HG03558 (cell line): ENCODE measurements at regions not wholly inside any gene's neighbourhood (a gene's known extent, or its start where the extent isn't known, plus 50 kb on each side); places are given as distances from the start of the nearest gene placed in this dataset.
"Not testable (repeated sequence)": the region's sequence is repeated elsewhere in the genome, so short reads cannot be mapped to it uniquely, and the experiment has no call there.

Experiments
- ATAC-seq: cut with Tn5 transposase; IDR thresholded peaks from one replicate; pipeline ENCODE4 v1.9.1; 2021; ENCODE audit warnings: moderate number of reproducible peaks; ENCODE audit not compliant: unreplicated experiment; ENCODE audit errors: extremely low read depth

DNA sequence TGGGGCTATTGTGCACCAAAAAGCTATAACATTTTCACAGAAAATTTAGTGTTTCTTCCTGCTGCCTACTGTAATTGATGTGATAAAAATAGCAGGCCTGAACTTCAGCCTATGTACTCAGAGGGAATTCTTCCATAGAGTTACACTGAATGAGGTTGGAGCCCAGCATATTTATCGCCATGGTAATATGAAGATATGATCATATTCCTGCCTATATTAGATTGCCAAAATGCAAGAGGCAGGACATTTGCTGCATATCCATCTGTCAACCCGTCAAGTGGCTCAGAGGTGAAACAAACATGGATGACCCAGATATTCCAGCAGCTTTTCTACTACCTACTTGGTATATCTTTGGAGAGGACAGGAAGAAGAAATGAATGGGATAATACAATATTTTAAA is 1150.6 kb downstream of the TBL1XR1 start:
- no peak for ATAC-seq

DNA sequence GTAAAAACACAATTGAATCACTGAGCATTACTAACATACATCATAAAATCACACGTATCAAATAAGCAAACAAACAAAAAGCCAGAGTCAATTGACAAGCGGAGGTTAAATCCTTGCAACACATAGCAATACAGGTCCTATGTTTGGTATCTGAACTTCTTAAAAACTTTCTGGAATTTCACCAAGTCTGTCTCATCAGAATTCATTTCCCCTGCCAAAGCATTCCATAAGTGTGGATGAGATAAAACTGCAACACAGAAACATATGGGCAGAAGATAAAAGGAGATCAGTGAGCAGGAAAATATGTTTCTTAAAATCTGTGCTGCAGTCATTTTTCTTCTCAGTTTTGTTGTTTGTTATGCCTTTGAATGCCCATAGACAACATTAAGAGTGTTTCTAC is 1155.5 kb downstream of the TBL1XR1 start:
- ATAC-seq = no peak

DNA sequence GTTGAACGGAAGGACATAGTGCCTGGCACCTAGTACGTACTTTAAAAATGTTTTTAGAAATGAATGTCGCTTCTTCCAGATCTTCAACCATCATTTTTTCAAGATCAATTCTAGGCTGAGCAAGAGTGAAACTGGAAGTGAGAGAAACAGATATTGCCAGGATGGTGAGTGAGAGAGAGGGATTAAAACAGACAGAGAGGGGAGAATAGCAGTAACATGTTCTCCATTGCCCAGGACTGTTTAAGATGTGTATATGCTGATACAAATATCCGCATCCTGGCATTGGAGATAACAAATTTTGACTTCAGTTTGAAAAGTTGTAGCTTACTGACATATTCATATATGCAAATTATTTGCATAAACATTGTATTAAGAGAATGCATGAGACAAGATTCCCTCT is 1156.1 kb downstream of the TBL1XR1 start:
- ATAC-seq = no peak

DNA sequence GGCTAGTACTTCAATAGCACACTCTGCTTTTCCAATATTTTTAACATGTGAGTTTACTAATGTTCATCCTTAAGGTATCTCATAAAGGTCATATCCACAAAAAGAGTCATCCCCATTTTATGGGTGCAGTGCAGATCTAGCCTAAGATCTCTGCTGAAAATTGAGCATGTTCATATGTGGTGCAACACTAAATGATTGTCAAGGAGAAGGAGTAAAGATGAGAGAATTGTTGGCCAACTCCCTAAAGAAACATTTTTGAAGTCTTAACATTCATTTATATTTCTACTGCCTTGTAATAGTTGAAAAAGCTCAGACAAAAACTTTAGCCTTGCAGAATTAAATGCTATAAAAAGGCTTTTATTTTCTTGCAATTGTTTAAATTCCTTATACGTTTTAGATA is 1159.6 kb downstream of the TBL1XR1 start:
- no peak for ATAC-seq

DNA sequence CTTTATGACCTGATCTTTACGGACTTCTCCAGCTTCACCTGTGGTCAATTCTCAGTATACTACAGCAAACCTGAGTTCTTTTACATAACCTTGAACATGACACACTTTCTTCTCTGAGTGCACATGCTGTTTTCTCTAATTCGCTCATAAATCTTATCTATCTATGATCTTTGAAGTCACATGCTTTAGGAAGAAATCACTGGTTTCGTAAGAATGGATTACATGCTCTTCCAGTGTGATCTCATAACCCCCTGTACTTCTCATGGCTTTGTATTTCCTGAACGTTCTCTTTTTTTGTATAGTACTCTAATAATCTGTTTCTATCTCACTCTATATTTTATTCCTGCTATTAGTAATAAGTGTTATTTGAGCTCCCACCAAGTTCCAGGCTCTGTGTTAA is 1165.2 kb downstream of the TBL1XR1 start:
- ATAC-seq = no peak

DNA sequence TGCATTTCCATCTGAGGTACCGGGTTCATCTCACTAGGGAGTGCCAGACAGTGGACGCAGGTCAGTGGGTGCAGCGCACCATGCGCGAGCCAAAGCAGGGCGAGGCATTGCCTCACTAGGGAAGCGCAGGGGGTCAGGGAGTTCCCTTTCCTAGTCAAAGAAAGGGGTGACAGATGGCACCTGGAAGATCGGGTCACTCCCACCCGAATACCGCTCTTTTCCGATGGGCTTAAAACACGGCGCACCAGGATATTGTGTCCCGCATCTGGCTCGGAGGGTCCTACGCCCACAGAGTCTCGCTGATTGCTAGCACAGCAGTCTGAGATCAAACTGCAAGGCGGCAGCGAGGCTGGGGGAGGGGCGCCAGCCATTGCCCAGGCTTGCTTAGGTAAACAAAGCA is 1157.1 kb downstream of the NAALADL2 start:
- not testable (repeated sequence) for ATAC-seq

DNA sequence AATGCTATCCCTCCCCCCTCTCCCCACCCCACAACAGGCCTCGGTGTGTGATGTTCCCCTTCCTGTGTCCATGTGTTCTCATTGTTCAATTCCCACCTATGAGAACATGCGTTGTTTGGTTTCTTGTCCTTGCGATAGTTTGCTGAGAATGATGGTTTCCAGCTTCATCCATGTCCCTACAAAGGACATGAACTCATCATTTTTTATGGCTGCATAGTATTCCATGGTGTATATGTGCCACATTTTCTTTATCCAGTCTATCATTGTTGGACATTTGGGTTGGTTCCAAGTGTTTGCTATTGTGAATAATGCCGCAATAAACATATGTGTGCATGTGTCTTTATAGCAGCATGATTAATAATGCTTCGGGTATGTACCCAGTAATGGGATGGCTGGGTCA is 1156.1 kb downstream of the NAALADL2 start:
- ATAC-seq = not testable (repeated sequence)

DNA sequence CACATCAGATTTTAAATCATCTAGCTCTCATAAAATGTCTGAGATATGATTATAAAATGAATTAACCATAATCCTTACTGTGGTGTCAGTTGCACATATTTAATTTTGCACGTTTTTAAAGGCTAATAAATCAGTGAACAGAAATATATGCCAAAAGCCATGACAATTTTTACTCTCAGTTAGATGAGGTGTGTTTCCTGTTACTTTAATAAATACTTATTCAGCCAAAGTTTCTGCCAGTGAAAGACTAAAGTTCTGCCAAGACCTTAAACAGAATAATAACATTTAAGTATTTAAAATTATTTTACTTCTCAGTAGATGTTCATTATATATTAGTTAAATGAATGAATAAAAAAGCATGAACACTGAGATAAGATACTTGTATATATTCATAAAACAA is 1150.1 kb downstream of the NAALADL2 start:
- no peak for ATAC-seq

DNA sequence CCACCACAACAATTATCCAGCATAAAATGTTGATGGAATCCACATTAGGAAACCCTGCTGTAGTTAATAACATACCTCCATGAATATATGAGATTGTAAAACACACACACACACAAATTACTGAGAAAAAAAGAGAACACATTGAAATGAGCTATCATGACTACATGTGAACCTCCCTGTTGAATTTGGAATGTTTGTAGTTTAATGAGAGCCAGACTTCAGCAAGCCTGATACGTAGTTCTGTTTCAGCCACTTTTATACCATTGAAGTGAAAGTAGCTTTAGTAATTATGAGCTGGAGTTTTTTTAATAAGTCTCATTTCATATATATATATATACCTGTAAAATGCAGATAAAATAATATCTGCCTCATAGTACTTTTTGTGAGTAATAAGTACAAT is 1146.4 kb downstream of the NAALADL2 start:
- no peak for ATAC-seq

DNA sequence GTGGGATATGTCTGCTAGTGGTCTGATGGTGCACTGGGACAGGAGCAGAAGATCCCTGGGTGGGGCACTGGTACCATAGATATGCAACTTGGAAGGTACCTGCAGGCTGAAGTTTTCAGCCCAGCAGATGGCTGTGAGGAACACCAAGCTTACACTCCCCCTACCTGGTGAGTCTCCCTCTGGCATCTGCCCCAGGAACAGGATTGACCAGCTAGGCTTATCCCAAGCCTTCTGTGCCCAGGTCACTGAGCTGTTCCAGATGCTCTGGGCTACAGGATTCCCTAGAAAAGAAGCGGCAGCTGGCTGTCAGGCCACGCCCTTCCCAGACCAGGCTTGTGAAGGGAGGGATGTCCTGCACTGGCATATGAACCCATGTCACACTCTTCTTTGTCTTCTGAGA is 1130.0 kb downstream of the NAALADL2 start:
- ATAC-seq = no peak

DNA sequence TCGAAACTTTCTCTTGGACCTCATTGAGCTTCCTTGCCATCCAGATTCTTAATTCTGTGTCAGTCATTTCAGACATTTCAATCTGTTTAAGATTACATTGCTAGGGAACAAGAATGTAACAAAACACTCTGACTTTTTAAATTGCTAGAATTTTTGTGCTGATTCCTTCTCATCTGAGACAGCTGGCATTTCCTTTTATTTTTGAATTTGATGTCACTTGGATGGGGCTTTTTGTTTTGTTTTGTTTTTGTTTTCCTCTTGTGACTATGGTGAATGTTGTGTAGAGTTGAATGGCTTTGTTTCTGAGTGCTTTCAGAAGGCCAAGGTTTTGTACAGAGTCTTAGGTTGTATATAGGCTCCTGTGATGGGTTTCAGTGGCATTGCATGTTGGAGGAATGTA is 1129.3 kb downstream of the NAALADL2 start:
- no peak for ATAC-seq

DNA sequence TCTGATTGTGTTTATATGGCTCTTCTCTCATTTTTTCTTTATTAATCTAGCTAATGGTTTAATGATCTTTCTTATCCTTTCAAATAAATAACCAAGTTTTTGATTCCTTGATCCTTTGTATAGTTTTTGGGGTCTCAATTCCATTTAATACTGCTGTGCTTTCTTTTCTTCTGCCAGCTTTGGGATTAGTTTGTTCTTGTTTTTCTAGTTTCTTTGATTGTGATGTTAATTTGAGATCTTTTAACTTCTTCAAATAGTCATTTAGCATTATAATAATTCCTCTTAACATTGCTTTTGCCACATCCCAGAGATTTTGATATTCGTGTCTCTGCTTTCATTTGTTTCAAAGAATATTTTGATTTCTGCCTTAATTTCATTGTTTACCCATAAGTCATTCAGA is 1126.6 kb downstream of the NAALADL2 start:
- no peak for ATAC-seq

DNA sequence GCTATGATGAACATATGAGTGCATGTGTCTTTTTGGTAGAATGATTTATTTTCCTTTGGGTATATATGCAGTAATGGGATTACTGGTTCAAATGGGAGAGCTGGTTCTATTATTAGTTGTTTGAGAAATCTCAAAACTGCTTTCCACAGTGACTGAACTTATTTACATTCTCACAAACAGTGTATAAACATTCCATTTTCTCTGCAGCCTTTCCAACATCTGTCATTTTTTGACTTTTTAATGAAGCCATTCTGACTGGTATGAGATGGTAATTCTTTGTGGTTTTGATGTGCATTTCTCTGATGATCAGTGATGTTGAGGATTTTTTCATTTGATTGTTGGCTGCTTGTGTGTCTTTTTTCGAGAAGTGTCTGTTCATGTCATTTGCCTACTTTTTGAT is 1124.2 kb downstream of the NAALADL2 start:
- no peak for ATAC-seq

DNA sequence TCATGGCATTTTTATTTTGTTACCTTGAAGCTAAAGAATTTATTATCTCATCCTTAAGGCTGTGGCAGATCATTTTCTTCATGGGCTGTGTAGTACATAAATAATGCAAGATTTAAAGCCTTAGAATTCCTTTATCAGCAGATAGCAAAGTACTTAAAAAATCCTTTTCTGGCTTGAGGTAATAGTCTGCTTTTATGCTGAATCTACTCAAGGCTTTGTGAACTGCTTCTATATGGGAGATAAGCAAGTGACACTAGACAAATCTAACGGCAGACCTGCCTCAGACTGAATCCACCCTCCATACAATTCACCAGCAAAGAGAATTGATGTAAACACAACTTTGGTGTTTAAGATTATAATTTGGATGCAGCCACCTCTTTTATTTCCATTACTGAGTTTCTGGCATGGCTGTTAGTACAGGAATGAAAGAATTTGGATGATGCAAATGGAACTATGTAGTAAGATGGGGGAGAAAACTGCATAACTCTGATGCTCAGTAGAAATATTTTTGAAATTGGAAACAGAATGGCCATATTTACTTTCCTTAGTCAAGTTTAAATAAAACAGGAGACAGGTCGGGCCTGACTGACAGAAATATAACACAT is 1121.5 kb downstream of the NAALADL2 start:
- ATAC-seq = no peak

DNA sequence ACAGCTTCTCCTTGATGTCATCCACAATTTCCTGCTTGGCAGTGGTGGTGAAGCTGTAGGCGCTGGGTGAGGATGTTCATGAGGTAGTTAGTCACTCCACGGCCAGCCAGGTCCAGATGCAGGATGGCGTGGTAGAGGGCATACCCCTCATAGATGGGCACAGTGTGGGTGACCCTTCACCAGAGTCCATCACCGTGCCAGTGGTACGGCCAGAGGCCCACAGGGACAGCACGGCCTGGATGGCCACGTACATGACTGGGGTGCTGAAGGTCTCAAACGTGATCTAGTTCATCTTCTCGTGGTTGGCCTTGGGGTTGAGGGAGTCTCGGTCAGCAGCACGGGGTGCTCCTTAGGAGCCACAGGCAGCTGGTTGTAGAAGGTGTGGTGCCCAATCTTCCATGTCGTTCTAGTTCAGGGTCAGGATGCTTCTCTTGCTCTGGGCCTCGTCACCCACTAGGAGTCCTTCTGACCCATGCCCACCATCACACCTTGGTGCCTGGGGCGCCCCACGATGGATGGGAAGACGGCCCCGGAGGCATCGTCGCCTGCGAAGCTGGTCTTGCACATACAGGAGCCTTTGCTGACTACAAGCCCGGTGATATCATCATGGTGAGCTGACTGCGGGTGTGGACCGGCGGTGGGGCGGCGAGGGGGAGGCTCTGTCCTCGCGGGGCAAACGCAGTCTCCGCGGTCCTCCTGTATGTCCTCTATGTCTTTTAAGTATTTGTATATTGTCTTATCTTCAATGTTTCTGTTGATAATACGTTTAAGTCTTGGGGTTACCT is 1119.0 kb downstream of the NAALADL2 start:
- no peak for ATAC-seq

DNA sequence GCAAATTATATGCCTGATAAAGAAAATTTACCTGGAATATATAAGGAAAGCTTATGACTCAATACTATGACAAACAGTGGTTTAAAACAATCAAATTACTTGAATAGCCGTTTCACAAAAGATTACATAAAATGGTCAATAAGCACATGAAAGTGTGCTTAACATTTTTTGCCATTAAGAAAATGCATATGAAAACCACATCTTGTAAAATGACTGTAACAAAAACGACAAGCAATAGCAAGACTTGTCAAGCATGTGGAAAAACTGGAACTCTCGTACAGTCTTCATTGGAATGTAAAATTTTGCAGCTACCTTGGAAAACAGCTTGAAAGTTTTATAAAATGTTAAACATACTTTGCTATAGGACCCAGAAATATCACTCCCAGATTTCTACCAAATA is 1110.3 kb downstream of the NAALADL2 start:
- no peak for ATAC-seq

DNA sequence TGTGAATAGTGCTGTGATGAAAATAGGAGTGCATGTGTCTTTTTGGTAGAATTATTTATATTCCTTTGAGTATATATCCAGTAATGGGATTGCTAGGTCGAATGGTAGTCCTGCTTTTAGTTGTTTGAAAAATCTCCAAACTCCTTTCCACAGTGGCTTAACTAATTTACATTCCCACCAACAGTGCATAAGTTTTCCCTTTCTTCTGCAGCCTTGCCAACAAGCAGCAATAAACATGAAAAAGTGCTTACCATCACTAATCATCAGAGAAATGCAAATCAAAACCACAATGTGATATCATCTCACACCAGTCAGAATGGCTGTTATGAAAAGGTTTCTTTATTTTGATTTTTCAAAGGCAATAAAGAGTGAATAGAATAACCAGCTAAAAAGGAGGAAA is 1105.9 kb downstream of the NAALADL2 start:
- no peak for ATAC-seq

DNA sequence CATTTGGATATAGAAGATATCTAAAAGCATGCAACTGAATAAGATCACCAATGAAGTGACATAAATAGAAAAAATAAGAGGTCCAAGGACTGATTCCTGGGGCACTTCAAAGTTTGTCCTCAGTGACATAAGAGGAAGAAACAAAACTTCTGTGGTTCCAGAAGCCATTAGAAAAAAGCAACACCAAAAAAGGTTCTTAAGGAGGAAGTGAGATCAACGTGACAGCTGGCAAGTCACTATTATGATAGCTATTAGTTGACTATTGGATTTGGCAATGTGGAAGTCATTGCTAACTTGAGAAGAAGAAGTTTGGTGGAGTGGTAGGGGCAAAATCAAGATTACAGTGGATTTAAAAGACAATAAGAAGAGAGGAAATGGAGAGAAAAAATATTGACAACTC is 1098.3 kb downstream of the NAALADL2 start:
- ATAC-seq = no peak

DNA sequence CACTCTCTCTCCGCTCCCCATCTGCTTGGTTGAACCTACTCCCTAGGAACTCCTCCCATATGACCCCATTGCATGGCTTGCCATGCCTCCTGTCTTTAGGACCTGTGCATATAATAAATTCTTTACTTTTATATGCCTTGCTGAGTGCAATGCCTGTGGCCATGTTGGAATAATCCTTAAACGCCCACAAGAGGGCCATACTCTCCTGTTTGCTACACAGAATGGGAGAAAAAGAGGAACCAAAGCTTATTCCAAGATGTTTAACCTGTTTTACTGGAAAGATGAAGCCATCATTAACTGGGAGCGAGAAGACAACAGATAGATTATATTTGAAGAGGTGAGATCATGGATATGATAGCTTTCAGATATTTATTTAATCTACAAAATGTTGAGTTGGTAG is 1097.8 kb downstream of the NAALADL2 start:
- ATAC-seq = no peak

DNA sequence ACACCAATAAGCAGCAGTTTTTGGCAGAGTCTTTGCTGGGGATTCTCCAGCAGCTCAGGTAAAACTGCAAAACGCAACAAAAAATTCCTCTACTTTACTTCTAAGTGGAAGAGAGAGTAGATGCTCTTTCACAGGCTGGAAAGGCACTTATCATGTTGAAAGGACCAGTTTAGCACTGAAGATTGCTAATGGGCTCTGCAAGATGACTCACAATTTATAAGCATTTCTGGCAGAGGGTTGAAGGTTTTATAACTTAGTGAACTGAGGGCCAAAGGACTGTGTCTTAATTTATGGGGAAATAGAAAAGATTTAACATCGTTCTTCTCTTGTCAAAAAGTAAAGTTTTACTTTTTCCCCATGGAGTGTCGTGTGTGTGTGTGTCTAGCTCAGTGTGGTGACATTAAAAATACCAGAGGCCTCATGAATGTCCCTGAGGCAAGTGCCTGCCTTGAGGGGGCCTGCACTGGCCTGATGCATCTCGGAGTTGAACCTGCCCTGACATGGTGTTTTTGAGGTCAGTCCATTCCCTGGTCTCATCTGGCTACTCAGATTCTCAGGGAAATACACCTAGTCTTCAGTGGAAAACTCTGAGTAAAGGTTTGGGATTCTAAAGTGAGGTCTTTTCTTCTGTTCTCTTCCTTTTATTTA is 1092.0 kb downstream of the NAALADL2 start:
- no peak for ATAC-seq

DNA sequence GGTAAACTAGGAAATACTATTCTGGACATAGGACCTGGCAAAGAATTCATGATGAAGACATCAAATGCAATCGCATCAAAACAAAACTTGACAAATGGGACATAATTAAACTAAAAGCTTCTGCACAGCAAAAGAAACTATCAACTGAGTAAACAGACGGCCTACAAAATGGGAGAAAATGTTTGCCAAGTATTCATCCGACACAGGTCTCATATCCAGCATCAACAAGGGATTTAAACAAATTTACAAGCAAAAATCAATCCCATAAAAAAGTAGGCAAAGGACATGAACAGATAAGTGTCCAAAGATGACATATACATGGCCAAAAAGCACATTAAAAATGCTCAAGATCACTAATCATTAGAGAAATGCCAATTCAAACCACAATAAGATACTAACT is 1088.9 kb downstream of the NAALADL2 start:
- ATAC-seq = no peak

DNA sequence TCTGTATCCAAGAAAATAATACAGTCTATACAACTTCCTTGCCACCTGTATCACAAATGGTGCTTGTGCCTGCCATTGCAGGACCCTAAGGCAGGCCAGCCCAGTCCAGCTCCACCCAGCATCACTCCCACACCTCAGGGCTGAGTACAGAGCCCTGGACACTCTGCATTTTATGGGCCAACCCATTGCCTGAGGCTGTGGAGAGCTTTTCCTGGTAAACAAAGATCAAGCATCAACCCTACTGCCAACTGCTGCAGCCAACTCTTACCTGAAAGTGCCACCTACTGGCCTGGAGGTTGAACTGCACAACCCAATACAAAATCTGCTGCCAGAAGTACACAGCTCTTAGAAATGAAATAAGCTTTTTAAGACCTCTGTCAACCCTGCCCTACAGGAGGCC is 1082.2 kb downstream of the NAALADL2 start:
- ATAC-seq = no peak
